H1 (cell line): ENCODE measurements at regions not wholly inside any gene's neighbourhood (a gene's known extent, or its start where the extent isn't known, plus 50 kb on each side); places are given as distances from the start of the nearest gene placed in this dataset.

Experiments used
- BACH1 ChIP-seq: IDR thresholded peaks from 2 replicates; pipeline ENCODE4 v1.6.1; 2012; ENCODE audit warnings: low read length, improper control_type of control experiment
- CHD1 ChIP-seq: IDR thresholded peaks from 2 replicates; pipeline ENCODE4 v1.6.1; 2012; ENCODE audit warnings: low read depth, low read length, improper control_type of control experiment
- CHD2 ChIP-seq: IDR thresholded peaks from 2 replicates; pipeline ENCODE4 v1.6.1; 2012; ENCODE audit warnings: low read length, improper control_type of control experiment
- EP300 ChIP-seq, 2 experiments: IDR thresholded peaks; 1 replicate in 1 of 2; 2 replicates in 1 of 2; pipeline ENCODE4 v1.6.1; 2011 to 2012; ENCODE audit warnings: low read depth in 2 of 2, low read length in 2 of 2, mild to moderate bottlenecking in 2 of 2, borderline replicate concordance in 1 of 2, inconsistent platforms in 1 of 2, moderate library complexity in 1 of 2
- EZH2 ChIP-seq: fragments of 200-600 bp; sonication (generic); IDR thresholded peaks from 2 replicates; pipeline ENCODE4 v1.7.1; 2012; ENCODE audit warnings: low read depth, mild to moderate bottlenecking, moderate library complexity, low read length, inconsistent platforms; ENCODE audit not compliant: severe bottlenecking
- JUND ChIP-seq: IDR thresholded peaks from 2 replicates; pipeline ENCODE4 v1.6.1; 2011; ENCODE audit warnings: mild to moderate bottlenecking, improper control_type of control experiment, low read length
- MAFK ChIP-seq: IDR thresholded peaks from 2 replicates; pipeline ENCODE4 v1.6.1; 2012; ENCODE audit warnings: low read depth, mild to moderate bottlenecking, improper control_type of control experiment, low read length
- POU5F1 ChIP-seq: IDR thresholded peaks from 2 replicates; pipeline ENCODE4 v1.6.1; 2011; ENCODE audit warnings: low read depth, mild to moderate bottlenecking, low read length, moderate library complexity
- RAD21 ChIP-seq, 2 experiments: IDR thresholded peaks in 1 of 2; conservative IDR thresholded peaks in 1 of 2; 2 replicates each; pipeline ENCODE4 v1.6.1; 2011; ENCODE audit warnings: low read depth in 2 of 2, low read length in 2 of 2, improper control_type of control experiment in 1 of 2, inconsistent platforms in 1 of 2, mild to moderate bottlenecking in 1 of 2, moderate library complexity in 1 of 2
- TF ChIP-seq, protein P1 (sequence below), 3 experiments: IDR thresholded peaks; 1 replicate in 2 of 3; 2 replicates in 1 of 3; pipeline versions ENCODE4 v1.5.1 to v1.6.1; 2011; ENCODE audit warnings: low read length in 3 of 3, mild to moderate bottlenecking in 3 of 3, inconsistent platforms in 2 of 3, low read depth in 1 of 3, moderate library complexity in 1 of 3; ENCODE audit not compliant: insufficient read depth in 1 of 3; ENCODE audit errors: control extremely low read depth in 1 of 3

DNA sequence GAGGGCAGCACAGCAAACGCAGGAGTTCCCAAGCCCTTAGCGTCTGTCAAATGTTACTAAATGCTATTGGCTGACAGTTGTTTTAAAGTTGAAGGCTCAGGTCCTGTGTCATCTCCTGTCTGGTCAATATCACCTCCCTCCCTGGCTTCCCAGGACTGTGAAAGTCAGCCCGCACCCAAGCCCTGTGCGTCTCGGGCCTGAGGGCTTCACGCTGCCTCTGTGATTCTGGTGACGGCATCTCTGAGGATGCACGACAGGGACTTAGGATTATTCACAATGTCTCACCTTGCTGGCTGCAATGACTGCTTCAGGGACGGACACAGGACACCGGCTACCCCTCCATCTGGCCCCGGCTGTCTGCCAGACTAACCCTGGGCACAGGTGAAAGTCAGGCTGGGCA is 415.3 kb downstream of the CTTN start:
- no peak for TF ChIP-seq EP300 (IDR thresholded peaks at IDR 0.05; ENCODE audit: borderline replicate concordance in 1 of 2, low read depth in 2 of 2, low read length in 2 of 2)
- no peak for TF ChIP-seq POU5F1
- no peak for TF ChIP-seq MAFK
- no peak for TF ChIP-seq BACH1
- no peak for TF ChIP-seq CHD1
- no peak for TF ChIP-seq RAD21 (IDR thresholded peaks at IDR 0.05 in 1 of 2, conservative IDR thresholded peaks at IDR 0.05 in 1 of 2; ENCODE audit: low read depth in 2 of 2, low read length in 2 of 2)
- no peak for TF ChIP-seq EZH2
- TF ChIP-seq, protein P1, sequence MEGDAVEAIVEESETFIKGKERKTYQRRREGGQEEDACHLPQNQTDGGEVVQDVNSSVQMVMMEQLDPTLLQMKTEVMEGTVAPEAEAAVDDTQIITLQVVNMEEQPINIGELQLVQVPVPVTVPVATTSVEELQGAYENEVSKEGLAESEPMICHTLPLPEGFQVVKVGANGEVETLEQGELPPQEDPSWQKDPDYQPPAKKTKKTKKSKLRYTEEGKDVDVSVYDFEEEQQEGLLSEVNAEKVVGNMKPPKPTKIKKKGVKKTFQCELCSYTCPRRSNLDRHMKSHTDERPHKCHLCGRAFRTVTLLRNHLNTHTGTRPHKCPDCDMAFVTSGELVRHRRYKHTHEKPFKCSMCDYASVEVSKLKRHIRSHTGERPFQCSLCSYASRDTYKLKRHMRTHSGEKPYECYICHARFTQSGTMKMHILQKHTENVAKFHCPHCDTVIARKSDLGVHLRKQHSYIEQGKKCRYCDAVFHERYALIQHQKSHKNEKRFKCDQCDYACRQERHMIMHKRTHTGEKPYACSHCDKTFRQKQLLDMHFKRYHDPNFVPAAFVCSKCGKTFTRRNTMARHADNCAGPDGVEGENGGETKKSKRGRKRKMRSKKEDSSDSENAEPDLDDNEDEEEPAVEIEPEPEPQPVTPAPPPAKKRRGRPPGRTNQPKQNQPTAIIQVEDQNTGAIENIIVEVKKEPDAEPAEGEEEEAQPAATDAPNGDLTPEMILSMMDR (IDR thresholded peaks at IDR 0.05; ENCODE audit: control extremely low read depth in 1 of 3, insufficient read depth in 1 of 3, low read depth in 1 of 3, low read length in 3 of 3) = no peak
- TF ChIP-seq JUND = no peak
- TF ChIP-seq CHD2 = no peak
